WERI-Rb-1 (cell line): ENCODE measurements at regions not wholly inside any gene's neighbourhood (a gene's known extent, or its start where the extent isn't known, plus 50 kb on each side); places are given as distances from the start of the nearest gene placed in this dataset.

Experiments used
- DNase-seq: peaks from one replicate; pipeline ENCODE4 v3.0.0-alpha.2; 2020
- H3K27ac ChIP-seq: fragments of 250-450 bp; sonication (Bioruptor Pico); 2 replicates; pipeline ENCODE4 v1.5.1; 2020; ENCODE audit warnings: mild to moderate bottlenecking, moderate library complexity
- H3K27me3 ChIP-seq: fragments of 250-450 bp; sonication (Bioruptor Pico); 2 replicates; pipeline ENCODE4 v1.5.1; 2021; ENCODE audit warnings: mild to moderate bottlenecking, low read depth, moderate library complexity; ENCODE audit not compliant: insufficient read depth, severe bottlenecking
- H3K36me3 ChIP-seq: fragments of 250-450 bp; sonication (Bioruptor Pico); 2 replicates; pipeline ENCODE4 v1.5.1; 2020; ENCODE audit warnings: mild to moderate bottlenecking, moderate library complexity
- H3K4me3 ChIP-seq: 2 replicates; pipeline ENCODE4 v1.5.1; 2011; ENCODE audit warnings: low read depth, mild to moderate bottlenecking, control low read depth, low read length
- H3K9me3 ChIP-seq: fragments of 250-450 bp; sonication (Bioruptor Pico); 2 replicates; pipeline ENCODE4 v1.5.1; 2021; ENCODE audit warnings: mild to moderate bottlenecking, moderate library complexity; ENCODE audit not compliant: severe bottlenecking
- TF ChIP-seq, protein P1 (sequence below): IDR thresholded peaks from 2 replicates; pipeline ENCODE4 v1.5.1; 2011; ENCODE audit warnings: low read depth, mild to moderate bottlenecking, control low read depth, inconsistent platforms, low read length

DNA sequence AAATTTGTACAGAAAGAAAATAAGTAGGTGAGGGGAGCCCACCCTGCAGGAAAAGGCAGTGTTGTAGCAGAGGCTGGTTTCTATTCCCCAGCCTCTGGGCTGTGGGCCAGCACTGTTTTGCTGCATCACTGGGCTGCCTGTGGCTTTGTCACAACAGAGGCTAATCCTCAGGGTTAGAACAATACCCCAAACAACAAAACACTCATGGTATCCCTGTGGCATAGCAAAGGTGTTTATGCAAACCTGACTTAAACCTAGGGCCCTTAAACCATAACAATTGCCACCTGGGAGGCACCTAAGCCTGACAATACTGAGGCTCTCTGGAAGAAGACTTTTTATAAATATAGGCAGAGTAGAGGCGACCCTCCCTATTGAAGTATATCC, 314.7 kb downstream of the OLFM4 start:
- no peaks in the 10 kb centered on the region for H3K9me3 ChIP-seq
- no peak overlapping the region for H3K4me3 ChIP-seq
- DNase-seq, result no peak
- TF ChIP-seq, protein P1, sequence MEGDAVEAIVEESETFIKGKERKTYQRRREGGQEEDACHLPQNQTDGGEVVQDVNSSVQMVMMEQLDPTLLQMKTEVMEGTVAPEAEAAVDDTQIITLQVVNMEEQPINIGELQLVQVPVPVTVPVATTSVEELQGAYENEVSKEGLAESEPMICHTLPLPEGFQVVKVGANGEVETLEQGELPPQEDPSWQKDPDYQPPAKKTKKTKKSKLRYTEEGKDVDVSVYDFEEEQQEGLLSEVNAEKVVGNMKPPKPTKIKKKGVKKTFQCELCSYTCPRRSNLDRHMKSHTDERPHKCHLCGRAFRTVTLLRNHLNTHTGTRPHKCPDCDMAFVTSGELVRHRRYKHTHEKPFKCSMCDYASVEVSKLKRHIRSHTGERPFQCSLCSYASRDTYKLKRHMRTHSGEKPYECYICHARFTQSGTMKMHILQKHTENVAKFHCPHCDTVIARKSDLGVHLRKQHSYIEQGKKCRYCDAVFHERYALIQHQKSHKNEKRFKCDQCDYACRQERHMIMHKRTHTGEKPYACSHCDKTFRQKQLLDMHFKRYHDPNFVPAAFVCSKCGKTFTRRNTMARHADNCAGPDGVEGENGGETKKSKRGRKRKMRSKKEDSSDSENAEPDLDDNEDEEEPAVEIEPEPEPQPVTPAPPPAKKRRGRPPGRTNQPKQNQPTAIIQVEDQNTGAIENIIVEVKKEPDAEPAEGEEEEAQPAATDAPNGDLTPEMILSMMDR, result no peak
- H3K27me3 ChIP-seq, result no peaks in the 10 kb centered on the region
- H3K27ac ChIP-seq, result no peak overlapping the region
- no peaks in the 10 kb centered on the region for H3K36me3 ChIP-seq

DNA sequence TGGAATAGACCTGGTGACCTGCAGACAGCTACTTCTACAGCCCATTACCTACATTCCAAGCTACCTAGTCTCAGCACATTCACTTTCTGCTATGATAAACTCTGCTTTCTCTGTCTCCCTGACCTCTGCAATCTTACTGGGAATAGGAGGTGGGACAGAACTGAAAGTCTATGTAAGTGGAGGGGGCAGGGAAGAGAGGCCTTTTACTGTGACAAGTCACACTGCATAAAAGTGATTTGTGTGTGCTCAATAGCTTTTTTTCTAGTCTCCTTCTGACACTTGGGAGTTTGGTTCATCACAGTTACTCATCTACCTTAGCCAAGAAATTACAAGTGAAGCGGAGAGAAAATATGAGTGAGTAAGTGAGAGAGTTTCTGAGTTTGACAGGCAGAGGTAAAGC, 322.4 kb downstream of the OLFM4 start:
- H3K27ac ChIP-seq, result no peak overlapping the region
- TF ChIP-seq, protein P1, result no peak
- no peaks in the 10 kb centered on the region for H3K27me3 ChIP-seq
- no peak for DNase-seq
- H3K36me3 ChIP-seq, result no peaks in the 10 kb centered on the region
- H3K9me3 ChIP-seq, result no peaks in the 10 kb centered on the region
- no peak overlapping the region for H3K4me3 ChIP-seq

DNA sequence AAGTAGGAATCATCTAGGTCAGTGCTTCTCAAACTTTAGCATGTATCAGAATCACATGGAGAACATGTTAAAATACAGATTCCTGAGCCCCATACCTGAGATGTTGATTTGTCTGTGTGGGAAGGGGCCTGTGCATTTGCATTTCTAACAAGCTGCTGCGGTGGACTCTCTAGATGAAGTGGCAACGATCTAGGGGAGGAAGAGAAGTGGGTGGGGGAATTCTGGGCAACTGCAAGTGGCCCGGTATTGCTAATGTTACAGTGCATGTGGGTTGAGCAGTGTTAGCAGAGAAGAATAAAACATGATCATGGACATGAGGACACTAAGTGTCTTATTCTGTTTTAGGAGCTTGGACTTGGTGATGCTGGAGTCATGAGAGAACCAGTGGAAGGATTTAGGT, 329.0 kb downstream of the OLFM4 start:
- DNase-seq, result no peak

DNA sequence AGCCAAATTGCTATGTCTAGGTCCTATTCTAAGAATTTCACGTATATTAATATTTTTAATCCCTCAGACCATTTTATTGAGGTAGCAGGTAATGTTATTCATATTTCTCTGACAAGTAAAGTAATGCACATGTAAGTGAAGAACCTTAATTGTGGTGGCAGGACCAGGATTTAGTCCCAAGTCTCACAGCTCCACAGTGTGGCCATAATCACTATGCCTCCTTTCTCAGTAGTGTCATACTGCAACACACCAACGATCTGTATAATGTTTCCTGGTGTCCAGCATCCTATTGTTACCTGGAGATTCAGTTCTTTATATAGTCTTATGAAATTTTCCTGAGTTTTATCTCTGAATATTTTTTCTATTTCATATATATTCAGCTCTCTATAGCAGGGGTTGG, 340.3 kb downstream of the OLFM4 start:
- no peaks in the 10 kb centered on the region for H3K36me3 ChIP-seq
- TF ChIP-seq, protein P1, result 0 out of 2 replicates have a peak, but pooled peaks have one; percentile 13
- no peak for DNase-seq
- no peak overlapping the region for H3K4me3 ChIP-seq
- H3K27me3 ChIP-seq, result no peaks in the 10 kb centered on the region
- H3K9me3 ChIP-seq, result no peaks in the 10 kb centered on the region
- H3K27ac ChIP-seq, result no peak overlapping the region

More for the DNA sequence above, 329.0 kb downstream of the OLFM4 start:
- TF ChIP-seq, protein P1, result no peak
- no peaks in the 10 kb centered on the region for H3K36me3 ChIP-seq
- no peak overlapping the region for H3K27ac ChIP-seq
- no peaks in the 10 kb centered on the region for H3K27me3 ChIP-seq
- no peaks in the 10 kb centered on the region for H3K9me3 ChIP-seq
- no peak overlapping the region for H3K4me3 ChIP-seq

DNA sequence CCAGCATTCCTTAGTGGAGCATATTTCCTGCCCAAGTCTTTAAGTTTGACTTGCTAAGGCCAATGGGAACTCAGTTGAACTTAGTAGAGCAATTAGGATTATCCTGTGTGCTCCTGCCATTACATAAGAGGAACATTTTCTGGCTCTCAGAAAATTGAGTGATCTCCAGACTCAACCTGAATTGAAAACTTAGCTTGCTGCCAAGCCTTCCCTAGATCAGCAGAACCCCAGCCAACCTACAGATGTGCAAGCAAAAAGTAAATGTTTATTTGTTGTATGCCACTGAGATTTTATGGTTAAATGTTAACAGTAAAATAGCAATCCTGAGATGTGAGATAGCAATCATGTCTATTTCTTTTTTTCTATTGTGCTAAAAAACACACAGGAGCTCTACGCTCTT, 350.9 kb downstream of the OLFM4 start:
- no peak for DNase-seq
- Histone ChIP-seq H3K4me3 (no peak overlapping the region), H3K9me3 (no peaks in the 10 kb centered on the region), H3K27ac (no peak overlapping the region), H3K36me3 (no peaks in the 10 kb centered on the region), H3K27me3 (no peaks in the 10 kb centered on the region)
- TF ChIP-seq, protein P1, result no peak

DNA sequence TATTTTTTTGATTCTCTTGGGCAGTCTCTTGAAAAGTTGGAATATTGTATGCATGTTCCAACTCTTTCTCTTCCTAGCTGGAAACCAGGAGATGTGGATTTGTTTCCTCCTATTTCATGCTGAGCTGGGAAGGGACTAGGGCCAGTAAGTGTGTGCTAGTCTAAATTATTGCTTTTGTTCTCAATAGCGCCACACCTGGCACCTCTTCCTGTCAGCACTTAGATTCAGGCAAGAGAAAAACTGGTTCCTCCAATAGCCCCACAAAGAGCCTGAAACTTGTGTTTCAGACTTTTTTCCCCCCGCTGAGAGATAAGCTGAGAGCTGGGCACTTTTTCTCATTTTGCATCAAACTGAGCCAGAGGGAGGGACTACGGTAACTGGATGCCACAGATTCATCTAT, 353.4 kb downstream of the OLFM4 start:
- no peak overlapping the region for H3K27ac ChIP-seq
- TF ChIP-seq, protein P1, result no peak
- H3K27me3 ChIP-seq, result no peaks in the 10 kb centered on the region
- no peak overlapping the region for H3K4me3 ChIP-seq
- no peaks in the 10 kb centered on the region for H3K9me3 ChIP-seq
- H3K36me3 ChIP-seq, result no peaks in the 10 kb centered on the region
- no peak for DNase-seq
